ENCODE measurements at regions not wholly inside any gene's neighbourhood (a gene's known extent, or its start where the extent isn't known, plus 50 kb on each side); places are given as distances from the start of the nearest gene placed in this dataset.

DNA sequence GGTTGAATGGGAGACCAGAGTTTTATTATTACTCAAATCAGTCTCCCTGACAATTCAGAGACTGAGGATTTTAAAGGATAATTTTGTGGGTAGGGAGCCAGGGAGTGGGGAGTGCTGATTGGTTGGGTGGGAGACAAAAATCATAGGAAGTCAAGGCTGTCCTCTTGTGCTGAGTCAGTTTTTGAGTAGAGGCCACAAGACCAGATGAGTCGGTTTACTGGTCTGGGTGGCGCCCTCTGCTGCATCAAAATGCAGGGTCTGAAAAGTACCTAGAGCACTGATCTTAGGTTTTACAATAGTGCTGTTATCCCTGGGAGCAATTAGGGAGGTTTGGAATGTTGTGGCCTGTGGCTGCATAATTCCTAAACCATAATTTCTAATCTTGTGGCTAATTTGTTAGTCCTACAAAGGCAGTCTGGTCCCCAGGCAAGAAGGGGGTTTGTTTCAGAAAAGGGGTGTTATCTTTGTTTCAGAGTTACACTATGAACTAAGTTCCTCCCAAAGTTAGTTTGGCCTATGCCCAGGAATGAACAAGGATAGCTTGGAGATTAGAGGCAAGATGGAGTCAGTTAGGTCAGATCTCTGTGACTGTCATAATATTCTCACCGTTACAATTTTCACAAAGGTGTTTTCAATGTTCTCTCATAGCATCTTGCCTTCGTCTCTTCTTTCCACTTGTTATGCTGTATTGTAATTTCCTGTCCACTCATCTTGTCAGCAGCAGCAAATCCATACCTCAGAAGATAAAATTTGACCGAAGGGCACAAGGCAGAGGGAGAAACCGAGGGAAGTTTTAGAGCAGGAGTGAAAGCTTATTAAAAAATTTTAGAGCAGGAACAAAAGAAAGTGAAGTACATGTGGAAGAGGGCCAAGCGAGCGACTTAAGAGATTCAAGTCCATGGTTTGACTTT is 59.2 kb upstream of the CLINT1 start:
- TF ChIP-seq, protein P1, sequence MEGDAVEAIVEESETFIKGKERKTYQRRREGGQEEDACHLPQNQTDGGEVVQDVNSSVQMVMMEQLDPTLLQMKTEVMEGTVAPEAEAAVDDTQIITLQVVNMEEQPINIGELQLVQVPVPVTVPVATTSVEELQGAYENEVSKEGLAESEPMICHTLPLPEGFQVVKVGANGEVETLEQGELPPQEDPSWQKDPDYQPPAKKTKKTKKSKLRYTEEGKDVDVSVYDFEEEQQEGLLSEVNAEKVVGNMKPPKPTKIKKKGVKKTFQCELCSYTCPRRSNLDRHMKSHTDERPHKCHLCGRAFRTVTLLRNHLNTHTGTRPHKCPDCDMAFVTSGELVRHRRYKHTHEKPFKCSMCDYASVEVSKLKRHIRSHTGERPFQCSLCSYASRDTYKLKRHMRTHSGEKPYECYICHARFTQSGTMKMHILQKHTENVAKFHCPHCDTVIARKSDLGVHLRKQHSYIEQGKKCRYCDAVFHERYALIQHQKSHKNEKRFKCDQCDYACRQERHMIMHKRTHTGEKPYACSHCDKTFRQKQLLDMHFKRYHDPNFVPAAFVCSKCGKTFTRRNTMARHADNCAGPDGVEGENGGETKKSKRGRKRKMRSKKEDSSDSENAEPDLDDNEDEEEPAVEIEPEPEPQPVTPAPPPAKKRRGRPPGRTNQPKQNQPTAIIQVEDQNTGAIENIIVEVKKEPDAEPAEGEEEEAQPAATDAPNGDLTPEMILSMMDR (optimal IDR thresholded peaks at IDR 0.05 in 1 of 3, IDR thresholded peaks at IDR 0.05 in 1 of 3, conservative IDR thresholded peaks at IDR 0.05 in 1 of 3; ENCODE audit: extremely low read depth in 1 of 3, insufficient read depth in 2 of 3, low read length in 3 of 3), result peak; percentile 60 to 75 (median 72)
- no peak for TF ChIP-seq EZH2 (IDR thresholded peaks at IDR 0.05; ENCODE audit: low read length)

All from keratinocyte (primary cell).